K562 (cell line): ENCODE measurements at regions not wholly inside any gene's neighbourhood (a gene's known extent, or its start where the extent isn't known, plus 50 kb on each side); places are given as distances from the start of the nearest gene placed in this dataset.

ENCODE experiments used
- ATAC-seq: fragments of 200-7000 bp; cut with Tn5 transposase; 3 replicates; pipeline ENCODE4 v1.9.1; 2020; ENCODE audit warnings: moderate library complexity
- BruUV-seq: library from RNA; stranded (reverse); fragments of 400-500 nt; replicated peaks from 2 replicates; lab custom pipeline; 2021; lab: Mats Ljungman, UMichigan
- CTCF ChIA-PET: fragments of 300-600 bp; formaldehyde crosslinking; extraction: SDS; loops from one replicate; lab custom pipeline; 2021; ENCODE audit warnings: low intra/inter-chr PET ratio; lab: Yijun Ruan, JAX
- POLR2A ChIA-PET: fragments of 300-600, 350-650 bp; sonication (Branson Sonifier 250); formaldehyde crosslinking; extraction: SDS; loops from one replicate; lab custom pipeline; 2021; ENCODE audit warnings: antibody characterized with exemption, inconsistent platforms; lab: Yijun Ruan, JAX
- DNase-seq, 4 experiments: peaks; one replicate each; pipeline versions ENCODE4 v3.0.0 to v3.0.0-alpha.2; 2011 to 2018; ENCODE audit warnings: low spot score in 3 of 4, mixed read lengths in 3 of 4; ENCODE audit errors: extremely low read depth in 1 of 4
- FAIRE-seq: peaks from 2 replicates; lab custom pipeline; 2011; peaks lifted over from hg19 to GRCh38; lab: Jason Lieb, UNC
- H2AFZ ChIP-seq: 2 replicates; pipeline ENCODE4 v1.6.0; 2011; ENCODE audit warnings: low read depth, low read length, control low read depth, inconsistent platforms
- H3K27ac ChIP-seq: fragments of 200-600 bp; 3 replicates; pipeline ENCODE4 v1.8.0; 2011; ENCODE audit warnings: low read depth, mild to moderate bottlenecking, control low read depth, inconsistent platforms, low read length, moderate library complexity, mixed read lengths; ENCODE audit errors: extremely low read depth
- H3K27me3 ChIP-seq, 2 experiments: fragments of 300-600 bp in 1 of 2; 2 replicates in 1 of 2; 3 replicates in 1 of 2; pipeline versions ENCODE4 v1.6.0 to v1.8.0; 2011; ENCODE audit warnings: inconsistent platforms in 2 of 2, low read length in 2 of 2, mild to moderate bottlenecking in 1 of 2, mixed read lengths in 1 of 2, moderate library complexity in 1 of 2; ENCODE audit not compliant: control insufficient read depth in 2 of 2, insufficient read depth in 2 of 2
- H3K36me3 ChIP-seq: fragments of 300-600 bp; 3 replicates; pipeline ENCODE4 v1.8.0; 2011; ENCODE audit warnings: mild to moderate bottlenecking, low read length, inconsistent platforms; ENCODE audit not compliant: control insufficient read depth, insufficient read depth
- H3K4me1 ChIP-seq, 2 experiments: fragments of 200-600 bp in 1 of 2; replicated peaks in 1 of 2; 2 replicates in 1 of 2; 3 replicates in 1 of 2; pipeline versions ENCODE4 v1.5.1 to v1.8.0; 2011; ENCODE audit warnings: inconsistent platforms in 2 of 2, low read length in 2 of 2, mild to moderate bottlenecking in 1 of 2, mixed read lengths in 1 of 2, moderate library complexity in 1 of 2; ENCODE audit not compliant: control insufficient read depth in 2 of 2, insufficient read depth in 2 of 2
- H3K4me2 ChIP-seq: 2 replicates; pipeline ENCODE4 v1.6.1; 2011; ENCODE audit warnings: low read length, control low read depth, inconsistent platforms, mixed read lengths; ENCODE audit not compliant: insufficient read depth
- H3K4me3 ChIP-seq: fragments of 200-600 bp; sonication (generic), shearing (Covaris generic); 2 replicates; pipeline ENCODE4 v1.5.1; 2016; ENCODE audit warnings: control low read depth, inconsistent platforms
- H3K79me2 ChIP-seq: fragments of 200-600 bp; 3 replicates; pipeline ENCODE4 v1.8.0; 2011; ENCODE audit warnings: low read length, inconsistent platforms; ENCODE audit not compliant: control insufficient read depth, insufficient read depth
- H3K9ac ChIP-seq, 2 experiments: 2 replicates each; pipeline versions ENCODE4 v1.6.0 to v1.6.1; 2011; ENCODE audit warnings: low read depth in 2 of 2, low read length in 2 of 2, control low read depth in 1 of 2, inconsistent platforms in 1 of 2, mild to moderate bottlenecking in 1 of 2, mixed read lengths in 1 of 2; ENCODE audit not compliant: insufficient read depth in 1 of 2
- H3K9me1 ChIP-seq: one replicate; pipeline ENCODE4 v1.6.0; 2011; ENCODE audit warnings: inconsistent platforms, mild to moderate bottlenecking, low read length, moderate library complexity; ENCODE audit not compliant: control insufficient read depth, insufficient read depth
- H3K9me3 ChIP-seq: replicated peaks from 2 replicates; pipeline ENCODE4 v1.5.1; 2011; ENCODE audit warnings: low read depth, low read length, inconsistent platforms; ENCODE audit not compliant: control insufficient read depth, insufficient read depth
- H4K20me1 ChIP-seq: replicated peaks from 2 replicates; pipeline ENCODE4 v1.6.1; 2011; ENCODE audit warnings: low read length, inconsistent platforms, mixed read lengths; ENCODE audit not compliant: control insufficient read depth, insufficient read depth
- ETS2 ChIP-seq: IDR thresholded peaks from 2 replicates; pipeline ENCODE4 v1.6.1; 2016; ENCODE audit warnings: borderline replicate concordance, missing genetic modification characterization, mild to moderate bottlenecking, moderate library complexity, missing compliant biosample characterization; ENCODE audit not compliant: poor library complexity, severe bottlenecking
- HCFC1 ChIP-seq: IDR thresholded peaks from 2 replicates; pipeline ENCODE4 v1.6.1; 2012; ENCODE audit warnings: low read depth, low read length, improper control_type of control experiment
- ILF3 ChIP-seq: fragments of 450-650 bp; IDR thresholded peaks from 2 replicates; pipeline ENCODE4 v1.6.1; 2018; ENCODE audit warnings: antibody characterized with exemption, mild to moderate bottlenecking, moderate library complexity, borderline replicate concordance
- MAFF ChIP-seq: IDR thresholded peaks from 2 replicates; pipeline ENCODE4 v1.6.1; 2012; ENCODE audit warnings: low read length, improper control_type of control experiment
- NCOA1 ChIP-seq: fragments of 450-650 bp; IDR thresholded peaks from 2 replicates; pipeline ENCODE4 v1.6.1; 2016; ENCODE audit warnings: low read depth
- NEUROD1 ChIP-seq: fragments of 150-350 bp; IDR thresholded peaks from 2 replicates; pipeline ENCODE4 v1.6.1; 2014; ENCODE audit warnings: borderline replicate concordance, low read length, low read depth; ENCODE audit not compliant: partially characterized antibody
- NUFIP1 ChIP-seq: fragments of 450-650 bp; IDR thresholded peaks from 2 replicates; pipeline ENCODE4 v1.6.1; 2018; ENCODE audit not compliant: partially characterized antibody
- RUNX1 ChIP-seq: sonication (generic); IDR thresholded peaks from 2 replicates; pipeline ENCODE4 v1.6.1; 2016; ENCODE audit warnings: antibody characterized with exemption, low read depth
- SAFB2 ChIP-seq: fragments of 200-400 bp; formaldehyde crosslinking; IDR thresholded peaks from 2 replicates; pipeline ENCODE4 v1.6.1; 2018; ENCODE audit warnings: borderline replicate concordance, low read length, low read depth, moderate library complexity; ENCODE audit not compliant: severe bottlenecking
- SAP30 ChIP-seq: fragments of 200-600 bp; sonication (generic); IDR thresholded peaks from 2 replicates; pipeline ENCODE4 v1.6.1; 2012; ENCODE audit warnings: borderline replicate concordance, low read depth, mild to moderate bottlenecking, moderate library complexity, low read length, control low read depth, inconsistent platforms; ENCODE audit not compliant: insufficient read depth, poor library complexity, severe bottlenecking
- TEAD2 ChIP-seq: fragments of 450-650 bp; IDR thresholded peaks from 2 replicates; pipeline ENCODE4 v1.6.1; 2016; ENCODE audit warnings: missing genetic modification characterization, control low read depth, missing compliant biosample characterization
- ZFP30 ChIP-seq: fragments of 250-450 bp; sonication (Bioruptor Pico); IDR thresholded peaks from 2 replicates; pipeline ENCODE4 v1.8.0; 2022; ENCODE audit warnings: moderate library complexity, mild to moderate bottlenecking, inconsistent platforms, borderline replicate concordance
- ZKSCAN1 ChIP-seq: fragments of 150-350 bp; IDR thresholded peaks from 2 replicates; pipeline ENCODE4 v1.6.1; 2016; ENCODE audit warnings: low read depth, low read length
- ZZZ3 ChIP-seq: fragments of 450-650 bp; IDR thresholded peaks from 2 replicates; pipeline ENCODE4 v1.6.1; 2016; ENCODE audit warnings: antibody characterized with exemption, mild to moderate bottlenecking, moderate library complexity
- in situ Hi-C: fragments of 300-500 bp; cut with MboI; formaldehyde crosslinking; loops from 4 replicates; pipeline ENCODE4 v1.15.0; 2018; ENCODE audit warnings: inconsistent platforms, mixed read lengths
- intact Hi-C: fragments of 100-400 bp; cut with micrococcal nuclease; formaldehyde crosslinking; loops from 2 replicates; pipeline ENCODE4 v1.14.2; 2022
- TF ChIP-seq, protein P1 (sequence below): IDR thresholded peaks from 2 replicates; pipeline ENCODE4 v1.6.1; 2014; ENCODE audit warnings: antibody characterized with exemption
- TF ChIP-seq, protein P2 (sequence below): fragments of 450-650 bp; formaldehyde crosslinking; IDR thresholded peaks from 2 replicates; pipeline ENCODE4 v1.4.0; 2022; ENCODE audit warnings: mild to moderate bottlenecking, moderate library complexity
- TF ChIP-seq, protein P3 (sequence below): IDR thresholded peaks from 2 replicates; pipeline ENCODE4 v1.6.1; 2016; ENCODE audit warnings: missing genetic modification characterization, missing compliant biosample characterization
- TF ChIP-seq, protein P4 (sequence below): sonication (generic); formaldehyde crosslinking; IDR thresholded peaks from 2 replicates; pipeline ENCODE4 v1.9.0; 2022; ENCODE audit warnings: mild to moderate bottlenecking, missing genetic modification reagents

DNA sequence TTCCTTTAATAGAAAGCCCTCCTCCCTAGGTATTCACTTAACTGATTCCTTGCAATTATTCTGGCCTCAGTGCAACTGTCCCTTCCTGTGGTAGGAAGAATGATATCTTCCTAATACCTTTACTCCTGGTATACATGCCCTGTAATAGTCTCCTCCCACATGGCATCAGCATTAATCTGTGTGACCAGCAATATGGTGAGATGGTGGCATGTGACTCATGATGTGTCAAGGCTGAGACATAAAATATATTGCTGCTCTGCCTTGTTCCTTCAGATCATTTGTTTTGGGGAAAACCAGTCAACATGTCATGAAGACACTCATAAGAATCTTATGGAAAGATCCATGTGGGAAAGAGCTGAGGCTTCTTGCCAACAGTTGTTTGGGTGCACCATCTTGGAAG lies 149.1 kb upstream of the TRPM3 start:
- no peak overlapping the region for H3K27ac ChIP-seq
- no peak overlapping the region for H3K9ac ChIP-seq
- H3K9me1 ChIP-seq: no peaks in the 10 kb centered on the region
- H3K4me1 ChIP-seq: no peaks in the 10 kb centered on the region
- ATAC-seq (no peak), FAIRE-seq (no peak), DNase-seq (no peak)
- no peaks in the 10 kb centered on the region for H3K27me3 ChIP-seq
- H3K9me3 ChIP-seq: no peaks in the 10 kb centered on the region
- in situ Hi-C loops (no loop called here), intact Hi-C loops (no loop called here)
- H4K20me1 ChIP-seq: no peaks in the 10 kb centered on the region
- no peaks in the 10 kb centered on the region for H3K79me2 ChIP-seq
- H3K36me3 ChIP-seq: no peaks in the 10 kb centered on the region
- no peak overlapping the region for H2AFZ ChIP-seq
- ChIA-PET POLR2A (no interaction called here), CTCF (no interaction called here)
- no peak overlapping the region for H3K4me2 ChIP-seq
- TF ChIP-seq ZFP30 (CRISPR knock-in tag) (no peak), SAP30 (no peak), HCFC1 (no peak), NEUROD1 (no peak), NCOA1 (no peak), SAFB2 (no peak), ETS2 (tag) (no peak), MAFF (no peak), ZZZ3 (no peak), TEAD2 (no peak), ZKSCAN1 (no peak), ILF3 (no peak), NUFIP1 (no peak), RUNX1 (no peak)
- TF ChIP-seq, protein P1, sequence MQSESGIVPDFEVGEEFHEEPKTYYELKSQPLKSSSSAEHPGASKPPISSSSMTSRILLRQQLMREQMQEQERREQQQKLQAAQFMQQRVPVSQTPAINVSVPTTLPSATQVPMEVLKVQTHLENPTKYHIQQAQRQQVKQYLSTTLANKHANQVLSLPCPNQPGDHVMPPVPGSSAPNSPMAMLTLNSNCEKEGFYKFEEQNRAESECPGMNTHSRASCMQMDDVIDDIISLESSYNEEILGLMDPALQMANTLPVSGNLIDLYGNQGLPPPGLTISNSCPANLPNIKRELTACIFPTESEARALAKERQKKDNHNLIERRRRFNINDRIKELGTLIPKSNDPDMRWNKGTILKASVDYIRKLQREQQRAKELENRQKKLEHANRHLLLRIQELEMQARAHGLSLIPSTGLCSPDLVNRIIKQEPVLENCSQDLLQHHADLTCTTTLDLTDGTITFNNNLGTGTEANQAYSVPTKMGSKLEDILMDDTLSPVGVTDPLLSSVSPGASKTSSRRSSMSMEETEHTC: no peak
- TF ChIP-seq, protein P2, sequence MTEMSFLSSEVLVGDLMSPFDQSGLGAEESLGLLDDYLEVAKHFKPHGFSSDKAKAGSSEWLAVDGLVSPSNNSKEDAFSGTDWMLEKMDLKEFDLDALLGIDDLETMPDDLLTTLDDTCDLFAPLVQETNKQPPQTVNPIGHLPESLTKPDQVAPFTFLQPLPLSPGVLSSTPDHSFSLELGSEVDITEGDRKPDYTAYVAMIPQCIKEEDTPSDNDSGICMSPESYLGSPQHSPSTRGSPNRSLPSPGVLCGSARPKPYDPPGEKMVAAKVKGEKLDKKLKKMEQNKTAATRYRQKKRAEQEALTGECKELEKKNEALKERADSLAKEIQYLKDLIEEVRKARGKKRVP: no peak
- TF ChIP-seq, protein P3, sequence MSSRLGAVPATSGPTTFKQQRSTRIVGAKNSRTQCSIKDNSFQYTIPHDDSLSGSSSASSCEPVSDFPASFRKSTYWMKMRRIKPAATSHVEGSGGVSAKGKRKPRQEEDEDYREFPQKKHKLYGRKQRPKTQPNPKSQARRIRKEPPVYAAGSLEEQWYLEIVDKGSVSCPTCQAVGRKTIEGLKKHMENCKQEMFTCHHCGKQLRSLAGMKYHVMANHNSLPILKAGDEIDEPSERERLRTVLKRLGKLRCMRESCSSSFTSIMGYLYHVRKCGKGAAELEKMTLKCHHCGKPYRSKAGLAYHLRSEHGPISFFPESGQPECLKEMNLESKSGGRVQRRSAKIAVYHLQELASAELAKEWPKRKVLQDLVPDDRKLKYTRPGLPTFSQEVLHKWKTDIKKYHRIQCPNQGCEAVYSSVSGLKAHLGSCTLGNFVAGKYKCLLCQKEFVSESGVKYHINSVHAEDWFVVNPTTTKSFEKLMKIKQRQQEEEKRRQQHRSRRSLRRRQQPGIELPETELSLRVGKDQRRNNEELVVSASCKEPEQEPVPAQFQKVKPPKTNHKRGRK: no peak
- TF ChIP-seq, protein P4, sequence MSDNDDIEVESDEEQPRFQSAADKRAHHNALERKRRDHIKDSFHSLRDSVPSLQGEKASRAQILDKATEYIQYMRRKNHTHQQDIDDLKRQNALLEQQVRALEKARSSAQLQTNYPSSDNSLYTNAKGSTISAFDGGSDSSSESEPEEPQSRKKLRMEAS (CRISPR knock-in tag): no peak
- H3K4me3 ChIP-seq: no peak overlapping the region
- no TSS peak for BruUV-seq
